BE2C (cell line): ENCODE measurements at regions not wholly inside any gene's neighbourhood (a gene's known extent, or its start where the extent isn't known, plus 50 kb on each side); places are given as distances from the start of the nearest gene placed in this dataset.

Experiments used
- DNase-seq: peaks from one replicate; pipeline ENCODE4 v3.0.0-alpha.2; 2020
- H3K27me3 ChIP-seq: fragments of 250-450 bp; sonication (Bioruptor Pico); 2 replicates; pipeline ENCODE4 v1.5.1; 2020; ENCODE audit warnings: mild to moderate bottlenecking
- H3K36me3 ChIP-seq: fragments of 250-450 bp; sonication (Bioruptor Pico); 2 replicates; pipeline ENCODE4 v1.5.1; 2020; ENCODE audit warnings: mild to moderate bottlenecking
- H3K4me1 ChIP-seq: fragments of 250-450 bp; sonication (Bioruptor Pico); 2 replicates; pipeline ENCODE4 v1.5.1; 2020
- H3K4me3 ChIP-seq: 2 replicates; pipeline ENCODE4 v1.5.1; 2011; ENCODE audit warnings: low read depth, low read length
- H3K9me3 ChIP-seq: fragments of 250-450 bp; sonication (Bioruptor Pico); 2 replicates; pipeline ENCODE4 v1.5.1; 2020
- TF ChIP-seq, protein P1 (sequence below): IDR thresholded peaks from 2 replicates; pipeline ENCODE4 v1.5.1; 2012; ENCODE audit warnings: mild to moderate bottlenecking, low read depth, low read length

DNA sequence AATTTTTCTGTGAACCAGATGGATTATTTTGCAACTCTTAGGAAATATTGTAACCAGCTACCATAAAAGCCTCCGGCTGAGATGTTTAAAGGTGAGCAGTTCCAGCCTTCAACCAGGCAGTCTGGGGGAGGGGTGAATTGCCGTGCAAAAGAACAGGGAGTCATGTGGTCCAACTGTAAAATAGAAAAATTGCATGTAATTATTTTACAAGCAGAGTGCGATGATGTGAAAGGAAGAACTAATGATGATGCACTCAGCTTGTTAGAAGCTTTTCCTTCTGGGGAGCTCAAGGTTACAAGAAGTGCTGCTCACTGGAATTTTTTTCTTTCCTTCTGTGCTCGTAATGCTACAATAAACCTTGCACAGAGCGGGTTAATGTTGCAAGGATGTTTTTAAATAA lies 188.7 kb upstream of the ITGA1 start:
- Histone ChIP-seq H3K4me1 (peaks cover 16% of the 10 kb centered on the region), H3K27me3 (no peaks in the 10 kb centered on the region), H3K4me3 (peak overlapping the region; percentile 20; the same call in 1 of the 2 replicates), H3K9me3 (no peaks in the 10 kb centered on the region), H3K36me3 (no peaks in the 10 kb centered on the region)
- TF ChIP-seq, protein P1, sequence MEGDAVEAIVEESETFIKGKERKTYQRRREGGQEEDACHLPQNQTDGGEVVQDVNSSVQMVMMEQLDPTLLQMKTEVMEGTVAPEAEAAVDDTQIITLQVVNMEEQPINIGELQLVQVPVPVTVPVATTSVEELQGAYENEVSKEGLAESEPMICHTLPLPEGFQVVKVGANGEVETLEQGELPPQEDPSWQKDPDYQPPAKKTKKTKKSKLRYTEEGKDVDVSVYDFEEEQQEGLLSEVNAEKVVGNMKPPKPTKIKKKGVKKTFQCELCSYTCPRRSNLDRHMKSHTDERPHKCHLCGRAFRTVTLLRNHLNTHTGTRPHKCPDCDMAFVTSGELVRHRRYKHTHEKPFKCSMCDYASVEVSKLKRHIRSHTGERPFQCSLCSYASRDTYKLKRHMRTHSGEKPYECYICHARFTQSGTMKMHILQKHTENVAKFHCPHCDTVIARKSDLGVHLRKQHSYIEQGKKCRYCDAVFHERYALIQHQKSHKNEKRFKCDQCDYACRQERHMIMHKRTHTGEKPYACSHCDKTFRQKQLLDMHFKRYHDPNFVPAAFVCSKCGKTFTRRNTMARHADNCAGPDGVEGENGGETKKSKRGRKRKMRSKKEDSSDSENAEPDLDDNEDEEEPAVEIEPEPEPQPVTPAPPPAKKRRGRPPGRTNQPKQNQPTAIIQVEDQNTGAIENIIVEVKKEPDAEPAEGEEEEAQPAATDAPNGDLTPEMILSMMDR = no peak
- DNase-seq = no peak

DNA sequence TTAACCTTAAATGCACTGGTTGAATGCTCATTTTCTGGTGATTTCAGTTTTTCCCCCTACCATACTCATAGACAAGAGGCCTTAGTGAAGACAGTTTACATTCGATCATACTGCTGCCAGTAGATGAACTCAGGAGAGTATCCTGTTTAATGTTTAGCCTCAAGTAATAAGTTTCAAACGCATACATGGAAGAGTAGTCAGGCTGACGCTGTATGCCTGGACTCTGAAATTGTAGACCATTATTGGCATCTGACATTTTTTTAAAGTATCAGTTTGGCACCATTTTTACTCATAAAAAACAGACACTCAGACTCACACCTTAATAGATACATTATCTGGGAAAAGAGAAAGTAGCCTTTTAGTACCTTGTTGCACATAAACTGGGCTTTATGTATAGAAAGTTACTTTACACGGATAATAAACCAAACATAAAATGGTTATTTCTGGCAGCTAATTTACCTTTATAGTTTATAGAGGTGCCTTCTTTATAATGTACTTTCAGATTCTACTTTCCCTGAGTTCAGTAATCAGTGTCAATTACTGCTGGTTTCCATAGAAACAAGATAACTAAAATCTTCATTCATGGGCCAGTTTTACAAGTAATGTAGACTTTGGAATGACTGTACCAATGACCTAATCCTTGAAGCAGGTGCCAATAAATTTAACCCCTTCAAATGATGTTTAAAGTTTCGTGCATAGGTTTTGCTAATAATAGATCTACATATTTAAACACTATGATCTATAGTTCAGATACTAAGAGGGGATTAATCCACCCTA lies 183.8 kb upstream of the ITGA1 start:
- no peaks in the 10 kb centered on the region for H3K9me3 ChIP-seq
- no peaks in the 10 kb centered on the region for H3K36me3 ChIP-seq
- no peak for DNase-seq
- no peaks in the 10 kb centered on the region for H3K27me3 ChIP-seq
- peak overlapping the region; percentile 8; the same call in 1 of the 2 replicates for H3K4me3 ChIP-seq
- TF ChIP-seq, protein P1 = no peak
- H3K4me1 ChIP-seq = peaks cover 39% of the 10 kb centered on the region

DNA sequence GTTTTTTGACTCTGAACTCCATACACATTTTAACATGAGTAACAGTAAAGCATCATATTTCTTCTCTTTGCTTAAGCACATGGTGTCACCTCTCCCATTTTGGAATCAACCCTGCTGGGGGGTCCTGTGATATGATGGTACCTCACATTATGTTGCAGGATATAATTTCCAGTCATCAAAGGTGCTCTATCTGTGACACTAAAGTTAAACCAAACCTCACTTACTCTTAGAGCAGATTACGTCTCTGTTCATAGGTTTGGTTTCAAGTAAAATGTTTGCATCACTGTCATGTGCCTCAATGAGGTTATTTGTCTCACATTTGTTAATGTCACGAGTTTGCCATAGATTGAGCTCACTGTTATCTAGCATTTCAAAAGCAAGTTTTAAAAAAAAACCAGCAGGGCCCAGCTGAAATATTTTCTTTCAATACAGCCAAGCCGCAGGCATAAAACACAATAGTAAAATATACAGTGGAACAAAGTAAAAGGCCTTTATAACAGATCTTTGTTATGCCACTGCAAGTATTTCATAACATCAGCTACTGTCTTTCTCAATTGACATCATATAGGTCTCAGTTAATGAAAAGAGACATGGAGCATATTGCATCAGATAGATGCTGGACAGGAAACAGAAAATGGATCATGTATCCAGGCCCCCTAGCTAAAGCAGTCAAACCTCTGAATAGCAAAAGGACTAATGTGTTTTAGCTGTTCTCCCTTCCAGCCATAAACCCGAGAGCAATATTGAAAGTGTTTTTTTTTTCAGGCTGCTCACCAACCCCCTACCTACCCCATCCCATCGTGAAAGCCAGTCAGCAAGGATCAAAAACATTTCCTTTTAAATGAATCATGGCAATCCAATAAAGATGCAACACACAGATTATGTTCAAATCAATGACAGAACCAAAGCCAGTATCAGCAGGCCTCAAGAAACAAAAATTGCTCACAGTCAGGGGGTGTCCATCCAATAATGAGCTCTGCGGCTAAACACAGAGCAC lies 182.1 kb upstream of the ITGA1 start:
- DNase-seq = peak; percentile 29
- TF ChIP-seq, protein P1 = no peak
- no peaks in the 10 kb centered on the region for H3K9me3 ChIP-seq

DNA sequence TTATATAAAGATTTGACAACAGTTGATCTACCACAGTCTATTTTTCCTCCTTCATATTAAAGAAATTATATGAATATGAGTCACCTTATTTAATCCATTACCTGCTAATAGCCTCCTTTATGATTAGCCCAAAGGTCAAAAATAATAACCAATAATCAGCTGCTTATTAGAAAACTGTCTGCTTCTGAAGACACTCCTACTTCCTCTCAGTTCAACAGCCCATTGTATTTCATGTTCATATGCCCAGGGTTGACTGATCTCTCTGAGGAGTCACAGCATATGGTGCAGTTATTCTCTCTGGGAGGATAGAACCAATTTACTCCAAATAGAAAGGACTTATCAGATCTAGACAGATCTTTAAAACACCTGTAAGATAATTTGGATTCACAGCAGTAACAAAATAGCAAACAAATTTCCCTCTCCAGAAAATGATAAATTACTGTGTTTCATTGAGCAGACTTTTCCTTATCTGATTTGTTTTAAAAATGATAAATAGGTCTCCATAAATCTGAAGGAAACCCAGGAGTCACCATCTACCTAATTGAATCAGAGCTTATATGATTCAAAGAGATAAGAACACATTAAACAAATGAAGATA lies 180.4 kb upstream of the ITGA1 start:
- H3K9me3 ChIP-seq = no peaks in the 10 kb centered on the region
- no peak for DNase-seq
- peaks cover 39% of the 10 kb centered on the region for H3K4me1 ChIP-seq
- TF ChIP-seq, protein P1 = no peak
- H3K4me3 ChIP-seq = no peak overlapping the region
- no peaks in the 10 kb centered on the region for H3K27me3 ChIP-seq
- H3K36me3 ChIP-seq = no peaks in the 10 kb centered on the region

More for the DNA sequence above, 182.1 kb upstream of the ITGA1 start:
- Histone ChIP-seq H3K4me1 (peaks cover 39% of the 10 kb centered on the region), H3K27me3 (no peaks in the 10 kb centered on the region), H3K36me3 (no peaks in the 10 kb centered on the region), H3K4me3 (no peak overlapping the region)

DNA sequence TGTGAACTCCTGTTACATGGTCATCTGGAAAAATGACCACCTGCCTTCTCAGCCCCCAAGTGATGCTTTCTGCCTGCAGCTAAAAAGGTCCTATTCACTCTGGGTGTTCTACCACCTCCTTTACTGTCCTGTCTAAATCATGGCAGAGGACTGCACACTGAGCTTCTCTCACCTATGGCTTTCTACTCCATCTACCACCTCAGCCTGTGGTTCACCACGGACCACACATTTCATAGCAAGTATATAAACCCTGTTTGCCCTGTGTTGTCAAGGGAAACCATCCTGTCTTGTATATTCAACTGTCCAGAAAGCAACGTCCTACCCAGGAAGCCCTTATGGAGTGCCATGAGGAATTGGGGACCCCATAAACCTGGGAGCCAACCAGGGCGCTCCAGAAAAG lies 167.4 kb upstream of the ITGA1 start:
- Histone ChIP-seq H3K36me3 (no peaks in the 10 kb centered on the region), H3K9me3 (no peaks in the 10 kb centered on the region), H3K4me3 (no peak overlapping the region), H3K4me1 (no peaks in the 10 kb centered on the region; the same call in 1 of the 2 replicates), H3K27me3 (no peaks in the 10 kb centered on the region)
- DNase-seq = no peak
- TF ChIP-seq, protein P1 = no peak
